ENCODE measurements at regions not wholly inside any gene's neighbourhood (a gene's known extent, or its start where the extent isn't known, plus 50 kb on each side); places are given as distances from the start of the nearest gene placed in this dataset.

DNA sequence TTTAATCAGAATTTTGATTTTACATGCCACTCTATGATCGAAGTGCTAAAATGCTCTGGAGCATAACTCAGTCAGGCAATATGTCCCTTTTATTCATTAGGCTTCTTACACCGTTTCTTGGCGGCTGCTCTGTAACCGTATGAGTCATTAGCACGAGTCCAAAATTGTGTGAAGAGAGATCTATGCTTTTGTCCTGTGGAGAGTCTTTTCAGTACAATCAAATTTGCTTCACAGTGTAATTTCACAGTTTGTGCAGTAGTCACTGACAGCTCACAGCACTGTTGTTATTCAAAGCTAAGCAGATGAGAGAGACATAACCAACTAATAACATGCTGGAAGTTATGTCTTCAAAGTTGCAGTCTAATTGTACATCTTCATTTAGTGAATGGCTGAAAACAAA lies 167.8 kb downstream of the PCDH10 start:
- TF ChIP-seq, protein P1, sequence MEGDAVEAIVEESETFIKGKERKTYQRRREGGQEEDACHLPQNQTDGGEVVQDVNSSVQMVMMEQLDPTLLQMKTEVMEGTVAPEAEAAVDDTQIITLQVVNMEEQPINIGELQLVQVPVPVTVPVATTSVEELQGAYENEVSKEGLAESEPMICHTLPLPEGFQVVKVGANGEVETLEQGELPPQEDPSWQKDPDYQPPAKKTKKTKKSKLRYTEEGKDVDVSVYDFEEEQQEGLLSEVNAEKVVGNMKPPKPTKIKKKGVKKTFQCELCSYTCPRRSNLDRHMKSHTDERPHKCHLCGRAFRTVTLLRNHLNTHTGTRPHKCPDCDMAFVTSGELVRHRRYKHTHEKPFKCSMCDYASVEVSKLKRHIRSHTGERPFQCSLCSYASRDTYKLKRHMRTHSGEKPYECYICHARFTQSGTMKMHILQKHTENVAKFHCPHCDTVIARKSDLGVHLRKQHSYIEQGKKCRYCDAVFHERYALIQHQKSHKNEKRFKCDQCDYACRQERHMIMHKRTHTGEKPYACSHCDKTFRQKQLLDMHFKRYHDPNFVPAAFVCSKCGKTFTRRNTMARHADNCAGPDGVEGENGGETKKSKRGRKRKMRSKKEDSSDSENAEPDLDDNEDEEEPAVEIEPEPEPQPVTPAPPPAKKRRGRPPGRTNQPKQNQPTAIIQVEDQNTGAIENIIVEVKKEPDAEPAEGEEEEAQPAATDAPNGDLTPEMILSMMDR (IDR thresholded peaks at IDR 0.05) = no peak
- TF ChIP-seq POLR2A (IDR thresholded peaks at IDR 0.05) = no peak

Data from ovary (tissue), 3 donors.